ENCODE measurements at regions not wholly inside any gene's neighbourhood (a gene's known extent, or its start where the extent isn't known, plus 50 kb on each side); places are given as distances from the start of the nearest gene placed in this dataset.

GRCh38 chr2:78029392-78029995 is 507.3 kb upstream of the LRRTM4 start:
- no peak for TF ChIP-seq TAF1 (conservative IDR thresholded peaks at IDR 0.05)
- TF ChIP-seq CTCF (IDR thresholded peaks at IDR 0.05; ENCODE audit: low read depth, low read length, missing input control) = no peak
- TF ChIP-seq HNF4A (conservative IDR thresholded peaks at IDR 0.05) = no peak
- no peak for TF ChIP-seq REST (IDR thresholded peaks at IDR 0.05)
- TF ChIP-seq SP1 (IDR thresholded peaks at IDR 0.05) = no peak
- no peak for TF ChIP-seq RXRA (IDR thresholded peaks at IDR 0.05)
- TF ChIP-seq MAX (IDR thresholded peaks at IDR 0.05) = no peak
- TF ChIP-seq JUND (IDR thresholded peaks at IDR 0.05) = no peak
- no peak for TF ChIP-seq RAD21 (IDR thresholded peaks at IDR 0.05)
- TF ChIP-seq GABPA (IDR thresholded peaks at IDR 0.05 in 1 of 2, conservative IDR thresholded peaks at IDR 0.05 in 1 of 2) = no peak
- TF ChIP-seq HNF4G (IDR thresholded peaks at IDR 0.05) = no peak
